COLO668 (cell line): ENCODE measurements at regions not wholly inside any gene's neighbourhood (a gene's known extent, or its start where the extent isn't known, plus 50 kb on each side); places are given as distances from the start of the nearest gene placed in this dataset.
"Not testable (repeated sequence)": the region's sequence is repeated elsewhere in the genome, so short reads cannot be mapped to it uniquely, and the experiment has no call there.

Source experiments
- DNase-seq: peaks from one replicate; lab custom pipeline; 2025; ENCODE audit not compliant: unreplicated experiment; lab: John Stamatoyannopoulos, UW

DNA sequence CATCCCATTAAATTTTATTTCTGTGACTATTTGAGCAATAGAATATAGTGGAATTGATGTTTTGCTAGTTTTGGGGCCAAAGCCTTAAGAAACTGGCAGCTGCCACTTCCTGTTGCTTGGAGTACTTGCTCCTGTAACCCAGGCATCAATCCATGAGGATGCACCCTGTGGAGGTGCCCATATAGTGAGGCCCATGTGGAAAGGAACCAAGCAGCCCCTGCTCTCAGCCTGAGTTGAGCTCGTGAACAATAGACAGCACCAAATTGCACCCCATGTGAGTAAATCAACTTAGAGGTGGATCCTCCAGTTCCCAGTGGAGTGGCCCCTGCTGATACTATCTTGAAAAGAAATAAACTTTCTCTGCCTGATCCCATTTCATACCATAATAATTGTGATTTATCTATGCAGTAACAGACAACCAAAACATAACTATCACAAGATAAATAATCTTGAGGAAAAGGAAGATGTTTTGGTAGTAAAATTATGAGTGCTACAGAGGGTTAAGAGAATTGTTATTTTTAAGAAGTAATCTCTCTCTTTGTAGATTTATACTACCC, 481.9 kb downstream of the TBC1D32 start:
- no peak for DNase-seq

DNA sequence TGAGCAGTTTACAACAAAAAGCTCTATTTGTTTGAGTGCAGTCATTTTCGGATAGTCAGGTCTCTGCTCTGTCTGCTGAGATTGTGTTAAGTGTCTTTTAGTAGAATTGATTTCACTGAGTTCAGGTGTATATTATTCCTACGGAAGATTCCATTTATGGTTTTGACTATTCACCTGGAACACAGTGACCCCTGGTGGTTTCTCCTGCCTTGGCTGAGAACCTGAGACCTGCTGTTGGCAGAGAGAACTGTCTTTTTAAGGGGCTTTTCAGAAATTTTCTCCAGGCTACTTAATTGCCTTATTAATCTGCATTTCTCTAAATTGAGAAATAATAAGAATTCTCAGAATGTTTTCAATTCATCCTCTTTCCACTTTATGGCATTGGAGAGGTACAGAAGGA, 508.0 kb downstream of the TBC1D32 start:
- DNase-seq = peak; percentile 2

DNA sequence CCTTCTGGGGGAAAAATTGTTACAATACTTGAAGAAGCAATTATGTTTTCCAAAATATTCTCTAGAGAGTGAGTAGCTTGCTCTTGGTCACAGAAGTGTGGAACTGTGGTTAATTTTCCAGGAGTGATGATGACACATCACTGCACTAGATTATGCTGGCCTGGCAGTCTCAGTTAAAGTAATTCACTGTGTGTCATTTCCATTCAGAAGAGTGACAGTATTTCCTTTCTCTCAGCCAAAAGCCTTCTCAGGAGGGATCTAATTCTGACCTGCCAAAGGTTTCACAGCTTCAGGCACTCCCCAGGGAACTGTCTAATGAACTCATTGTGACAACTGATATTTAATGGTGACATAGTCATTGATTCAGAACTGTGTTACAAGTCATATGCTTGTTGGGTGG, 517.5 kb downstream of the TBC1D32 start:
- DNase-seq = no peak

DNA sequence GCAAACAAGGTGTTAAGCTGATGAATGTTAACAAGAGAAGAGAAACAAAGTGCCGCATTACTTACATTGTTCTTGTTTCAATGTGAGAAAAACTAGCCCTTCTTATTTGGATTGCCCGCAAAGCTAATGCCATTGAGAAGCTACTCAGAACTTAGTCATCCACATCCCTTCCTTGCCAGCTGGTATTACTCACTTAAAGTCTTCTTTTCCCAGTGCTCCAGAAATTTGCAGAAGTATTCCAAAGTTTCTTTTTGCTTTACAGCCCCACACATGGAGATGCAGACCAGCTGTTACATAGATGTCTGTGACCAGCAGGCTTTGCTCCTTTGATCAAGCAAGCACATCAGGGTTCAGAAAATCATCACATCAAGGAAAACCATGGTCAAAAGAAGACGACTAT, 529.0 kb downstream of the TBC1D32 start:
- no peak for DNase-seq

DNA sequence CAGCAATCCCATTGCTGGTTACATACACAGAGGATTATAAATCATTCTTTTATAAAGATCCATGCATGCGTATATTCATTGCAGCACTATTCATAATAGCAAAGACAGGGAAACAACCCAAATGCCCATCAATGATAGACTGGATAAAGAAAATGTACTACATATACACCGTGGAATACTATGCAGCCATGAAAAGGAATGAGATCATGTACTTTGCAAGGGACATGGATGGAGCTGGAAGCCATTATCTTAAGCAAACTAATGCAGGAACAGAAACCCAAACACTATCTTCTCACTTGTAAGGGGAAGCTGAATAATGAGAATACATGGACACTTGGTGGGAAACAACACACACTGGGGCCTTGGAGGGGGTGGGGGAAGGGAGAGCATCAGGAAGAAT, 529.7 kb downstream of the TBC1D32 start:
- no peak for DNase-seq

DNA sequence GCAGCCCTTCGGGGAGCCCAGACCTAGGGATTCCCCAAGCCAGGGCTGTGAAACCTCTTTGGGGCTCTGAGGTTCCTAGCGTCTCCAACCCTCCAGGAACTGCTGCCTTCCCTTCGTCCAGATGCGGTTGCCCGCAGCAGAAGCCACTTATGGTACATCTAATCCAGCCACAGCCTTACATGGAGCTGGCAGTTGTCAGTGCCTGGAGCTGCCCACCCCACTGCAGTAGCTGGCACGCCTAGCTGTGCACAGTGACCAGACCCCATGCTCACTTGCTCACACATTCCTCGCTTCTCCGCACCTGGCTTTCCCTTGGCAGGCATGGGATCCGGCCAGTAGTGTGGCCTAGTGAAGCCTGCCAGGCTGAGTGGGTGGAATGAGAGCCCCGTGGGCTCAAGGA, 547.6 kb downstream of the TBC1D32 start:
- DNase-seq = no peak

DNA sequence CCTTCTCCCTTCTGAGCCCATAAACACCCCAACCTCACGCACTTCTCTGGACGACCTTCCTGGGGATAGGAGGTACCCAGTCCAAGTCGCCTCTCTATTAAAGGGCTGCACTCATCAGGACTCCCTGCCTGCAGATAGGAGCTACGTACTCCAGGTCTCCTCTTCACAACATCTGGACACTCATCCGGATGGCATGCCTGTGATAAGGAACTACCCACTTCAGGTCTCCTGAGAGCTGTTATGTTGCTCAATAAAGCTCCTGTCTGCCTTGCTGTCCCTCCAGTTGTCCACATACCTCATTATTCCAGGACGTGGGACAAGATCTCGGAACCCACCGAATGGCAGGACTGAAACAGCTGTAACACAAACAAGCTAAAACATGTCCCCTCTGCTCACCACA, 548.0 kb downstream of the TBC1D32 start:
- DNase-seq = no peak

DNA sequence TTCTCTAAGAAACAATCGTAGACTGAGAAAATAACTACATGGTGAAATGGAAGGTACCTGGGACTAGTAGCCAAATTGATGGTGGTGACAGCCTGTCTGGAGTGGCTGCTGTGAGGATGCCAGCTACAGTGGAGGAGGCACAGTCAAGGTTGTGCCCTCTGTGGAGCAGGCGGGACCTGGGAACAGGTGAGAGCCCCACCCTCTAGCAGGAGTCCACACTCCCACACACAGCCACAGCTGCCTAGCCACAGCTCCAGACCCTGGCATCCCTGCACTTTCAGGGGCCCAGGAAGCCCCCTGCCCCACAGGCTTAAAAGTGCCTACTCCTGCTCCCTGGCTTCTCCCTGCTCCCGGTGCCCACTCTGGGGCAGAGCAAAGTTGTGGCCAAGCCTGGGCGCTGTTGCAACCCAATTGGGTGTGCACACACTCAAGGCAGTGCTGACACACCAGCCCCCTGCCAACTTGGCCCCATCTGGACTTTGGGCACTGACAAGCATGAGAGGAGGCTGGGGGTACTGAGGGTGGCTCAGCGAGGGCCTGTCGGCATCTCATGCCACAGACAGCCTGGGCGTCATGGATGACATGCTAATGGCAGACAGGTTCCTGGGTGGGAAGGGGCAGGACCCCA, 548.7 kb downstream of the TBC1D32 start:
- no peak for DNase-seq

DNA sequence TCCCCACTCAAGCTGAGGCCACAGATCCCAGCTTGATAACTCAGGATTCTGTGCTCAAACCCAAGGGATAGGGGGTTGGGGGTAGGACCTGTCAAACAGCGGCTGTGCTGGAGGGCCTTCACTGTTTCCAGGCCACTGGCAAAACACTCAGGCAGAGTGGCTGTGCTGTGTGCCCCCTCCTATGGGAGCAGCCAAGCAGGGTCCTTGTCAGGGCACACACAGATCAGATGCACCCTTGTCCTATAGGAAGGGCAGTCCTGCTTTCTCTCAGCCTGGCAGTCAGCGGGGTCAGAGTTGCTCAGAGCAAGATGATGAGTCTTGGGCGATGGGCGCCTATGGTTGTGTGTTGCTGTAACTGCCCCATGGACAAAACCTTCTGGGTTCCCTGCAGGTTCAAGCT, 554.8 kb downstream of the TBC1D32 start:
- no peak for DNase-seq

DNA sequence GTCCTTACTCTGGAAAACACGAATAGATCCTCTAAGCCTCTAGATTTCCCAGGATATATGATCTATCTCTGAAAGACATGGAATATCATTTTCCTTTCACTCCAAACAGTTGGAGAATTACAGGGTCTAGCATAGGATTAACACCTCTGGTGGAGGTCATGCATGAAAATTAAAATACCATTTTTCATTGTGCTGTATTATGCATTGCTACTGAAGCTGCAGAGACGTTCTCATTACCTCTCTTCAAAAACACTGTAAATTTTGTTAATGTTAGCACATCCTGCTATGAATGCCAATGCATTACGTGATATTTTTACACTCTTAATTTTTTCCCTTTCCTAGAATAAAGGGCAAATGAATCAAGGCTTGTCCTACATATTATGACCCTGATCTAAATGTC, 558.6 kb downstream of the TBC1D32 start:
- DNase-seq = no peak

DNA sequence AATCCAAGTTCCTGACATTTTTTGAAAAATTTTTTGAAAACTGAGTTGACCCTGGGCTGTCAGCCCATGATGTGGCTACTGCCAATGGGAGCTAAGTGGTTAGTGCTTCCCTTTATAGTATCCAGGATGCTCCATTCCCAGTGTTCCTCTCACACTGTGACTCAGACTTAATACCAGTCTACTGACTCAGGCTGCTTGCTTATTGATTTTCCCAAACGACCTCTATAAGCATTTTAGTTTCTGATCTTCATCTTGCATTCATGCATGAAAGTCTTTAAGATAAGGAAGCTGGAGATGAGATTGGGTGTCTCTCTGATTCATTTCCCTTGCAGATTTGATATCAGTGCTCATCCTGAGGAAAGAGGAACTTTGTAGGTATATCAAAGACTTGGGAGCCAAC, 560.0 kb downstream of the TBC1D32 start:
- DNase-seq = no peak

DNA sequence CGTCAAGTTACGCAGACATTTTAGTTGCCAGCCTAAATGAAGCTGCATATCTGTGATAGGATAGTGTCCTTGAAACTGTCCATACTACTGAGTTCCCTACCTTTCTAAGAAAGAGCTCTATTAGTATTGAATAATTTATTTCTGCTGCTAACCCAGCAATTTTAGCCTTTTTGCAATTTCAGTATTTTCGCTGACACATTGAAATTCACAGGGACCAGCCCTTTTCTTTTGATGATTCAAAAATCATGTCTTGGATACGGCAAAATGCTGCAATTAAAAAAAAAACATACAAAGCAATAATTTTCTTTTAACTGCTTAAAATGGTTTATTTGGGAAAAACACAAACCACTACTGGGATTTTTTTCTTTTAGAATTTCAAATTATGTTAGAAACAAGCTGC, 563.3 kb downstream of the TBC1D32 start:
- DNase-seq = no peak

DNA sequence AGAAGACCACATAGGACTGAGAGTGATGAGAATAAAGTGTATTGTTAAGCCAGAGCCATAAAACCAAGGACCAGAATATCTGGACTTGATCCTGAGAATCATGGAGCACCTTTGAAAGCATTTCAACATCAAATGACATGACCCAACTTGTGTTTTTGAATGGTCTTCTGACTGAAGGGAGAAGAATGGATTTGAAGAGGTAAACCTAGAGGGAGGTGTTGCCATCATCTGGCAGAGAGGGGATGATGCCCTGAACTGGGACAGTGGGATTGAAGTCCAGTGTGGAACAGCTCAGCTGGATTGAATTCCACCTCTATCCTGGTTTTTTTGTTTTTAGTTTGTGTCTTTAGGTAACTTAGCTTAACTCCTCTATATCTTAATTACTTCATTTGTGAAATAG, 570.0 kb downstream of the TBC1D32 start:
- DNase-seq = no peak

DNA sequence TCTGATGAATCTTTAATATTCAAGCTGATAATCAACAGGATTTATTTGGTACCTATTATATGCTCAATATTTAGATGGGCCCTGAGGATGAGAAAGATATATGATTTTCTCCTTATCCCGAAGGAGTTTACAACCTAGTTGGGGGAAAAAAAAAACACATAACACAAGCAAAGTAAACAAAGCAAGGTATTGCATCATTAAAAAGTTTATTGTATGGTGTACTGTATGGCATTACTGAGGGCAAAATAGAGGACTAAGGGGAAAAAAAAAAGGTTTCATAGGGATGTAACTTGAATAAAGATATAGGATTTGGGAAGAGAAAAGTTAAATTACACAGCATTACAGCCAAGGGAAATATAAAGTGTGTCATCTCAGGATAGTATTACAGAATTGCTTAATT, 574.7 kb downstream of the TBC1D32 start:
- no peak for DNase-seq

DNA sequence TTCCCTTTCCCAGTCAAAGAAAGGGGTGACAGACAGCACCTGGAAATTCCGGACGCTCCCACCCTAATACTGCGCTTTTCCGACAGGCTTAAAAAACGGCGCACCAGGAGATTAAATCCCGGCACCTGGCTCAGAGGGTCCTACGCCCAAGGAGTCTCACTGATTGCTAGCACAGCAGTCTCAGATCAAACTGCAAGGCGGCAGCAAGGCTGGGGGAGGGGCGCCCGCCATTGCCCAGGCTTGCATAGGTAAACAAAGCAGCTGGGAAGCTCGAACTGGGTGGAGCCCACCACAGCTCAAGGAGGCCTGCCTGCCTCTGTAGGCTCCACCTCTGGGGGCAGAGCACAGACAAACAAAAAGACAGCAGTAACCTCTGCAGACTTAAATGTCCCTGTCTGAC, 585.7 kb downstream of the TBC1D32 start:
- not testable (repeated sequence) for DNase-seq

DNA sequence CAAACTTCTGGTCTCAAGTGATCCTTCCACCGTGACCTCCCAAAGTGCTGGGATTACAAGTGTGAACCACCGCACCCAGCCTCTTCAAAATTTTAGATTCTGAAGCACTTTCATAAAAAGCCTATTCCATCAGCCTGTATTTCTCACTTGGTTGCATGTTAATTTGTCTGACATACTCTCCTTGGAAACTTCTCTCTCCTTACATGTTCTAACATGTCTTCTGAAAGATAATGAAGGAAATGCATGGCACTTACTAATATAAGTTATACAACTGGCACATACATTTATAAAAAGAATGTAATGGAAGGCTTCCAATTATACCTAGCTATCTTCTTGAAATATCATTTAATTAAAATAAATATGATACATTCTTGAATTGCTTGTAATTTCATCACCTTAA, 597.5 kb downstream of the TBC1D32 start:
- DNase-seq = no peak

DNA sequence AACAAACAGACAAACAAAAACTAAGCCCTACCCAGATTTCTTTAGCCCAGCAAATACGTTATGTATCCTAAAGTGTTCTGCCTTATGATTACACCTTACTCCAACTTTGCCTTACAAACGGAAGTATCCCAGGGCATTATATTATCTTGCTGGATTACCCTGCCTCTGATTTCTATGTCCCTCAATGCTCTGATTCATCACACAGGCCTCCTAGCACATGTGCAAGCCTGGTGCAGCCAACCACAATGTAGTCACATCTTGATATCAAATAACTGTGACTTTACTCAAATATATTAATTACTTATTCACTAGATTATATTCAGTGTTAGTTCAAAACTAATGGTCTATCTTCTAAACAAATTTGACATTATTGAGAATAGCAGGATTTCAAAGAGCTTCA, 598.6 kb downstream of the TBC1D32 start:
- DNase-seq = no peak

DNA sequence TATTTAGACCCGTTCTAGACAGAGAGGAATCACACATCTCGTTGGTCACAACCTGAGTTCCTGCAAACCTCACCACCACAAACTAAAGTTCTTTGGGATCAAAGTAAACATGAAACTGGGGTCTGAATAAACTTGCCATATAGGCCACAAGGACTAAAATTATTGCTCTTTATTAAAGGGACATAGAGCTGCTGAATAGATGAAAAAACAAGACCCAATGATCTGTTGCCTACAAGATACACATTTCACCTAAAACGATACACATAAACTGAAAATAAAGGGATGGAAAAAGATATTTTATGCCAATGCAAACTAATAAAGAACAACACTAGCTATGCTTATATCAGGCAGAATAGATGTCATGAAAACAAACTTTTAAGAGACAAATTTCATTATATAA, 623.0 kb downstream of the TBC1D32 start:
- no peak for DNase-seq

DNA sequence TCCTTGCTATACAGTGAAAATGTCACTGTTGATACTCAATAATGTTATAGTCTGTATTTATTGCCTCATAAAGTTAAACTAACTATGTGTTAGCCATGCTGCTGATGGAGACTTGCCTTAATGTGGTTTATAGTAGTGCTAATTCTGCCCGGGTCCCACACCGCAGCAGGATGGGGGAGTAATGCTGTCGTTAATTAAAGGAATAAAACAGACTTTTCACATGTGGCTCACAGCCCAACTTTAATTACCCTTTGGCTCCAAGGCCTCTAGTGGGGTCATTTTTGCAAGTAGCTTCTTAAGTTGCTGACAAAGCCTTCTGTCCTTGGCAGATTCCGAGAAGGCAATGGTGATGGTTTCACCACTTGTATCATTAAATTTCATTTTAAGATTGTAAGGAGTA, 634.3 kb downstream of the TBC1D32 start:
- no peak for DNase-seq

DNA sequence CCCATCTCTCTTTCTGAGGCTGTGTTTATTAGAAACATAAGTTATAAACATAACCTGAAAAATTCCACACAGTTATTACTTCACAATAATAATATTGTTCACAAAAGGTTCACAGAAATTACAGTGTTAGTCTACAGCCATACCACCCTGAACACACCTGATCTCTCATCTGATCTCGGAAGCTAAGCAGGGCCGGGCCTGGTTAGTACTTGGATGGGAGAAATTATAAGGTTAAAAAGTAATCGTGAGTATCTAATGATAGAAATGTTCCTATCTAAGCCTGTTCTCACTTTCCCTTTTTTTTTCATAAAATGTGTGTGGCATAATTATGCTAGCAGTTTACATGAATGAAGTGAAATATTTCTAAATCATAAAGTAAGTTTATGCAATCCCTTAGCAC, 647.8 kb downstream of the TBC1D32 start:
- DNase-seq = no peak

DNA sequence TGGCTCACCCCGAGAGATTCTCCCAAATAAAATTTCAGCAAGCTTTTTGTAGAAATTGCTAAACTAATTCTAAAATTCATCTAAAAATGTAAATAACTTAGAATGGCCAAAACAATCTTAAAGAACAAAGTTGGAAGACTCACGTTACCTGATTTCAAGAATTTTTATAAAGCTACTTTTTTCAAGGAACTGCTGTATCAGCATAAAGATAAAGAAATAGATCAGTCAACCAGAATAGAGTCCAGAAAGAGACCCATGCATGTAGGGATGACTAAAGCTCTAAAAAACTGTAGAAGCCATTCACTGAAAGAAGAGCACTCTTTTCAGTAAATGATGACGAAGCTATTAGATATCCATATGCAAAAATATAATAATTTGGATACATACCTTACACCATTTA, 652.1 kb downstream of the TBC1D32 start:
- DNase-seq = no peak

DNA sequence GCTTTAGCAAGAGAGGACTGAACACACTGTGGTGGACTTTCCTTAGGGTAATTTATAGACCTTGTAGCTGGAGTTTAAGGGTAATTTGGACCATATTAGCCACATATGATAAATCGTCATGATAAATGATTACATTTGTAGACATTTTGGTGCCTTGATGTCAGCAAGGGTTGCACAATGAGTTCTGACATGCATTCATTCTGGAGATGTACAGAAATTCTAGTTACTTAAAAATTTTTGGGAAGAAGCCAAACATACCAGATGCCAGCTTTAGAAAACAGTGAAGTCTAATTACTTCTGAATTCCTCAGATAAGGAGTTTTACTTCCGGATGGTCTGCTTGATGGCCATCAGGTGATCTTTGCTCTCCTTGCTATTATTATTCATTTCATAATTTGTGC, 653.1 kb downstream of the TBC1D32 start:
- DNase-seq = no peak

DNA sequence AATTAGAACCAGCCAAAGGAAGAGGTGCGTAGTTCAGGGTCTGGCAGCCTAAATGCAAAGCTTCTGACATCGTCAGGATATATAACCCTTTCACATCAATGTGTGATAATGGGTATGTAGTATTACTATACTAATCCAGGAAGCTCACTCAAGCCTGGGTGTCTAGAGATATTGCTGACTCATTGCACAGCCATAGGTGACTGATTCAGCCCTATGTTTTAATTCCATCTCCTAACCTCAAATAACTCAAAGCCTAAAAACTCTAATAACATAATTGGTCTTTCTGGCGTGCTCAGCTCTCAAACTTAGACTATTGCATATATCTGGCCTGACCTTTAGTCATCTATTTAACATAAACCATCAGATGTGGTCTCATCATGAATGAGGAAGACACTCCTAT, 658.4 kb downstream of the TBC1D32 start:
- DNase-seq = no peak
